HG03442 (cell line): ENCODE measurements at regions not wholly inside any gene's neighbourhood (a gene's known extent, or its start where the extent isn't known, plus 50 kb on each side); places are given as distances from the start of the nearest gene placed in this dataset.
A peak's percentile ranks its signal among the peaks of the same experiment; 100 is the strongest.

Experiments
- ATAC-seq: cut with Tn5 transposase; IDR thresholded peaks from one replicate; pipeline ENCODE4 v1.9.1; 2021; ENCODE audit warnings: mild to moderate bottlenecking, moderate library complexity; ENCODE audit not compliant: unreplicated experiment

- no peak for ATAC-seq
These were observed 71.3 kb downstream of the RPE65 start for GRCh38 chr1:68378296-68379084.

GRCh38 chr1:68377098-68377497 lies 72.7 kb downstream of the RPE65 start:
- ATAC-seq = no peak

DNA sequence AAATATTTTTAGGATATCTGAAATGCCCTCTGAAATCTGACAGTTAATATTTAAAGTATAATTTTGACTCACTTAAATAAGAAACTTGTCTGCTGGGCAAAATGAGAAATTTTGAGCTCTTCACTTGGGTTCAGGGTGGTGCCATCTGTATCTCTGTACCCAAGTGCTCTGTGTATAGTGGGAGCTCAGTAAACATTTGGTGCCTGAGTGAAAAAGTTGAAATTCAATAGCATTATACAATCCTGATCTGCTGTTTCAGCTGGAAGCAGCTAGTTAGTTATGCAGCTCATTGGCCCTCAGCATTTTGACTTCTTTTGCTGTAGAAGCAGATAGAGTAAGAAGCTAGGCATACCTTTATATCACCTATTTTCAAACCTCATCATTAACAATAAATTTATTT lies 73.3 kb downstream of the RPE65 start:
- ATAC-seq = no peak

DNA sequence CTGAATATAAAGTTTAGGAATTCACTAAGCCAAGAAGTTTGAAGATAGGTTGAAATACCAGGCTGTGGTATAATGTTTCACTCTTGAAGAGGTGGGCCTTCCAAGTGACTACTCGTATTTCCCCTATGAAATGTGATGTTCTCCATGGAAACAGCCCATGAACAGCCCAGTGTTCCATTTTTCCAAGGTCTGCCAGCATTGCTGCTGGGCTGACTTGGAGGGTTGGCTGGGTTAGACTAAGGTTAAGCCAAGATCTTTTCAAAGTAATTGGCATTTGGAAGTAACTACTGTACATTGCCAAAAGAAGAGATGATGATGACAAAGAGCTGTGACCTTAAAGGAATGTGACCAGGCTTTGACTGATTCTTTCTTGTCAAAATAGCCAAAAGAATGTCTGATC lies 73.8 kb downstream of the RPE65 start:
- ATAC-seq = no peak

- no peak for ATAC-seq
These were observed 76.6 kb downstream of the RPE65 start for GRCh38 chr1:68373173-68373572.

DNA sequence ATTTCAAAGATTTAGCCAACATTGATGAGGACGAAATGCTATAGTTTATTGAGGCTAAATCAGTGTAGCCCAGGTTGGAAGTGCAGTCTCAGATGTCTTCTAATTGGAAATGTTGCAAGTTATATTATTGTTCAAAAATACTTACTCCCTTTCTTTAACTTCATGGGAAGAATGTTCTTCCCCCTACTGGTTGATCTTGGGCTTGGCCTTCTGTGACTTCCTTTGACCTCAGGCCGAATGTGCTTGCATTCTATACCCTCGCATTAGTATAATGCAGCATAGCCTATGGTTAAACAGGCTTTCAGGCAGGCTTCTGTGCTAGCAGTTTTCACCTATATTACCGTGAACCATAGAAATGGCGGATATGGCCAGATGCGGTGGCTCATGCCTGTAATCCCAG lies 77.3 kb downstream of the RPE65 start:
- ATAC-seq = no peak

DNA sequence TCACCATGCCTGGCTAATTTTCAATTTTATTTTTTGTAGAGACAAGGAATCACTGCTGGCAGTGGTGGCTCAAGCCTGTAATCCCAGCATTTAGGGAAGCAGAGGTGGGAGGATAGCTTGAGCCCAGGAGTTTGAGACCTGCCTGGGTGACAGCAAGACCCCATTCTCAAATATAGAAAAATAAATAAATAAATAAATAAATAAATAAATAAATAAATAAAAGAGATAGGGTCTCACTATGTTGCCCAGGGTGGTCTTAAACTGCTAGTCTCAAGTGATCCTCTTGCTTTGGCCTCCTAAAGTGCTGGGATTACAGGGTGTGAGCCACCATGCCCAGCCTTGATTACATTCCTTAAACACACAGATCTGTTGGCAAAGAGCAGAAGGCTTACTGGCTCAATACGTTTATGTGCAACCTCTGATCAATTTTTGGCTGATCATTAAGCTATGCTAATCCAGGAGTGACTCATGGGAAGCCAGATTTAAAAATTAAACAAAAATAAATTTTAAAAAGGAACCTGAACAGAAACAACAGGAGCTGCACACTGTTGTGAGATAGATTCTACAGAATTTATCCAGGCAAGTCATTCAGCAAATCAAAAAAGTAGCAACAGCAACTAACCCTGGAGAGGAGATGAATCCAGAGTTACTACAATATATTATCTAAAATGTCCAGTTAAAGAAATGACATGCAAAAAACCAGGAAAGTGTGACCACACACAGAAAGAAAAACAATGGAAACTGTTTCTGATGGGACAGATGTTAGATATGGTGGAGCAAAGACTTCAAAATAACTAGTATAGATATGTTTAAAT lies 79.4 kb downstream of the RPE65 start:
- ATAC-seq = no peak

DNA sequence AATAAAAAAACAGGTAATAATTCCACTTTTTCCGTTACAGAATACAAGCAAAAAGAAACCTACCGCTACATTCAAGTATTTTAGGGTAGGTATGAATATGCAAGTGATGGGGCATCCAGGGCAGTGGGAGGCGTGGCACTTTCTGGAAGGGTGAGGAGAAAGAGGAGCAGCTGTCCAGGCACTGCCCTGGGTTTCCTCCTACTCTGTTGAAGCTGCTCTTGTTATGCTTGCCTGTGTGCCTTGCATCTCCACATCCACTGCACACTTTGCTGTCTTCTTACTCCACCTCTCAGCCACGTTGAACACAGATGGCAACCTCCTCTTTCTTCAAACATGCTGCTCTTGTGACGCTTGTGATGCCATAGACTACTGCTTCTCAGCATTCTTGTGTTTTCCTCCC lies 83.2 kb downstream of the RPE65 start:
- ATAC-seq = no peak

DNA sequence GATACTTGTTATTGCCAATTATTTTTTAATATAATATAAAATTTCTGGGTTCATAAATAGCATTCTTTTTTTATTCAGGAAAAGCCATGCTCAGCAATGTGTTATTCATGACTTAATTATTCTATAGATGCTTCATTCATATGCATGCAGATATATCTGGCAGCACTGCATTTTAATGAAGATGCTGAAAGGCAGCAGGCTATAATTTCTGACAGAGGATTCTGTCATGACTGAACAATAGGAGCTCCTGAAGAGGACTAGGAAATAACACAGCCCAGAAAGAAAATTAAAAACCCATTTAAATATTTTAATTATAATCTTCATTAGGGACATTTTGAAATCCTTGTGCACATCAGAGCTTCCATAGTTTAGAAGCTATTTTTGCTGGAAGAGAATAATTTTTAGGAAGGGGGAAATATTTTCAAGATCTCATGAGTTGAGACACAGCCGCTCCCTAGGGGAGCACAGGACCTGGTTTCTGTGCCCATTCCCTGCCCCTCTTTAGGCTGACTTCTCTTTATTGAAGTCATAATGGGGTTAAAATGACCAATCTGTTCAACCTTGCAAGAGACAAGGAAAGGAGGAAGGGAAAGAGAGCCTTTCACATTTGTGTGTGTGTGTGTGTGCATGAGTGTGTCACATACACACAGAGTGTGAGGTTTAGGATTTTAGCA lies 83.9 kb downstream of the RPE65 start:
- ATAC-seq = no peak

DNA sequence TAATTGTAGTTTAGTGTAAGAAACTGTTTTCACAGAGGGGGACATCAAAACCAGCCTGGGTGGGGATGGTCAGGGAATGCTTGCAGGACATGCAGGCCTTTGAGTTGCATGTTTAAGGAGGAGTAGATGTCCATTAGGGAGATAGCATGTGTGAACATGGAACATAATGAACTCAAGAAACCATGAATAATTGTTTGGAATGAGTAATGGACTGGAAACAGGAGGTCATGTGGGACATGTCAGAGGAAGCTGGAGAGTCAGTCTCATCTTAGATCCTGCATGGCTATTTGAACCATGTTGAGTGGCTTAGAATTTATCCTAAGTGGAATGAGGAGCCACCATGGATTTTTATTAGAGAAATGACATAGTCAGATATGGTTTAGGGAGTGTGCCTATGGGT lies 86.4 kb downstream of the RPE65 start:
- ATAC-seq = no peak

GRCh38 chr1:68361346-68361910 lies 88.3 kb downstream of the RPE65 start:
- ATAC-seq = no peak

DNA sequence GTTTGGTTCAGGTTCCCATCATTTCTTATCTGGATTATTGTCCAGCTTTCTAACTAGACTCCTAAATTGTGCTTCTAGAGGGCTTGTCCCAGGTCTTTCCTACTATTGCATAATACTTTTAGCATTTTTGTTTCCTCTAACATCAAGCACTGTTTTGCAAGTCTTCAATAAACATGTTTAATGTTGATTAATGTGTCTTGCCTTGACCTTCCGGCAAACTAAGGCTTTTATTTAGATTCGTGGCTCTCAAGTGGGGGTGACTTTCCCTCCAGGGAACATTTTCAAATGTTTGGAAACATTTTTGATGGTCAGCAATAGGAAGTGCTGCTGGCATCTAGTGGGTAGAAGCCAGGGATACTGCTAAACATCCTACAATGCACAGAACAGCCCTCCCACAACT lies 90.7 kb downstream of the RPE65 start:
- ATAC-seq = no peak

- no peak for ATAC-seq
These were observed 91.3 kb downstream of the RPE65 start for GRCh38 chr1:68358439-68358838.

DNA sequence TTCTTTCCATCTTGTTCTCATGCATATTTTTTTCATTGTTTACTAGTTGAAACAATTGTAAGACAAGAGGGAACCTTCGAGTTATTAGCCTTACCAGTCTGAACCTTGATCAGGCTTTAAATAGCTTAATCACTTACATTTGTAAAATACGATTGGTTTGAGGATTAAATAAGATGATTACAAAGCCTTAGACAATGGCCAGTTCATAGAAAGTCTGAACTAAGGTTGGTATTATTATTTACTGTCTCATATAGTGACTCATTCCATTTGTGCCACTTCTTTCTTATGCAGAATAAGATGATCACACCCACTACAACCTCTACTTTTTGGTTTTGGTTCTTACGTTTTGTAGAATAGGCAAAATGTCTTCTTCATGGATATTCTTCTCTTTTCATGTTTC lies 94.1 kb downstream of the RPE65 start:
- no peak for ATAC-seq

- no peak for ATAC-seq
These were observed 97.6 kb downstream of the RPE65 start for GRCh38 chr1:68352202-68352601.

GRCh38 chr1:68347415-68347814 lies 102.3 kb downstream of the RPE65 start:
- ATAC-seq = peak; percentile 96

GRCh38 chr1:68346188-68346808 lies 103.5 kb downstream of the RPE65 start:
- no peak for ATAC-seq

DNA sequence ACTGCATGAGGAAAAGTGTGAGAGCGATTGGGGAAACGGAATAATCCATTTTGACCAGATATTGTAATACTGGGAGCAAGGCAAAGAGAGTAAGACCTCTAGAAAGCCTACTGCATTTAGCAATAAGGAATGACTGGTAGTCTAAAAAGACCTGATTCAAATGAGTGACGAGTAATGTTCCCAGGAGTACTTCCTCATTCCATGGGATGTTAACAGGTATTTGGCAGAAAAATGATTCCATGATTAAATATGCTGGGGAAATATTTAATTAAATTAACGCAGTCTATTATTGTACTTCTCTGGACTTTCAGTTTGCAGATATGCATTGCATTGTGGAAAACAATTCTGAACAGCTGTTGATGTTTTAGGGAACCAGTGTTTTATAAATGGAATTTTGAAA lies 105.5 kb downstream of the RPE65 start:
- ATAC-seq = no peak

DNA sequence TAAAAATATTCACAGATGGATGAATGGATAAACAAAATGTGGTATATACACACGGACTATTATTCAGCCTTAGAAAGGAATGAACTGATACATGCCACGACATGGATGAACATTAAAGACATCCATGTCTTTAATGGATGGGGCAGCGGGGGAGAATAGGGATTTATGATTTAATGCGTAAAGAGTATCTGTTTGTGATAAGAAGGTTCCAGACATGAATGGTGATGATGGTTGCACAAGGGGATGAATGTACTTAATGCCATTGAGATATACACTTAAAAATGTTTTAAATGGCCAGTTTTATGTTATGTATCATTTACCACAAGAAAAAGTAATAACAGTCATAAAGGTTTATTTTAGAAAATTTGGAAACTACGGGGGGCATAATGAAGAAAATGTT lies 108.6 kb upstream of the WLS start:
- ATAC-seq = no peak

DNA sequence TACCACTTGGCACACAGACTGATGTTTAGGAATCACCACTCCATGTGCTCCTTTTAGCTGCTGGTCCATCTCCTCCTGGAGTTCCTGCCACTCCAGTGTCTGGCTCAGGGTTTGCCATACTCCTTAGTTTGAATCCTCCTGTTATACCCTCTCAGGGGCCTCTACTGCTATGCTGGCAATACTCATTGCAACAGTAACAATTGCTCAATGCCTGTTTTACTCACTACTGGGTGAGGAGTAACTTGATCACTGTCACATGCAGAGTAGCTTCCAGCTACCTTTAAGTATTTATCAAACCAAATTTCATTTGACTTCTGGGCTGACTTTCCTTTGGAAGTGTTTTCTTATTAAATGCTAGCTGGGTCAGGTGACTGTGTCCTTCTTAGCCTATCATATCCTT lies 107.2 kb upstream of the WLS start:
- no peak for ATAC-seq

DNA sequence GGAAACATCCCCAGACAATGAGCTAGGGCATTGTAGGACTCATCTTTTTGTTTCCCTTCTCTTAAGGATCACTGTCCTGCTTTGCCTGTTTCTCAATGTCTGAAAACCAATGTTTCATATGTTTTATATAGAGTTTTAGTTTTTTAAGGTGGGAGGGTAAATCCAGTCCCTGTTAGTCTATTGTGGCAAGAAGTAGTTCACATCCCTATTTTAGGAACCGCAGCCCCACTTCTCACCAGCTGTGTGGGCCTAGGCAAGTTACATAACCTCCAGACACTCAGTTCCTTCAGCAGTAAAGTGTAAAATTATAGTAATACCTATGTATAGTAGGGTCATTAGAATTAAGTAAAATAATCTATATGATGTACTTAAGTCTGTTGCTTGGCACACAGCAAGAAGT lies 105.8 kb upstream of the WLS start:
- ATAC-seq = no peak
